Sigmoid colon (tissue), 6 donors: ENCODE measurements at regions not wholly inside any gene's neighbourhood (a gene's known extent, or its start where the extent isn't known, plus 50 kb on each side); places are given as distances from the start of the nearest gene placed in this dataset.

ENCODE experiments used
- DNase-seq: peaks from one replicate; pipeline ENCODE4 v3.0.0-alpha.2; 2019
- H3K27ac ChIP-seq, 4 donors: fragments of 200-600 bp; sonication (generic); one replicate each; pipeline ENCODE4 v1.5.1; 2016 to 2019; ENCODE audit warnings: mild to moderate bottlenecking in 1 of 4
- H3K27me3 ChIP-seq, 3 donors: fragments of 200-600 bp; sonication (generic); one replicate each; pipeline ENCODE4 v1.5.1; 2019; ENCODE audit warnings: mild to moderate bottlenecking in 1 of 3
- H3K36me3 ChIP-seq, 4 donors: fragments of 200-600 bp; sonication (generic); one replicate each; pipeline ENCODE4 v1.5.1; 2016 to 2019
- H3K4me1 ChIP-seq, 4 donors: fragments of 200-600 bp; sonication (generic); one replicate each; pipeline ENCODE4 v1.5.1; 2017 to 2019
- H3K4me3 ChIP-seq, 4 donors: fragments of 200-600 bp; sonication (generic); one replicate each; pipeline ENCODE4 v1.5.1; 2017 to 2019; ENCODE audit warnings: mild to moderate bottlenecking in 2 of 4, moderate library complexity in 1 of 4
- H3K9me3 ChIP-seq, 4 donors: fragments of 200-600 bp in 3 of 4; sonication (generic) in 3 of 4; one replicate each; pipeline versions ENCODE4 v1.5.1 to v1.6.1; 2013 to 2019
- CTCF ChIP-seq, 4 experiments: fragments of 450-650 bp in 3 of 4; fragments of 200-600 bp in 1 of 4; IDR thresholded peaks; one replicate each; pipeline ENCODE4 v1.5.1; 2016 to 2019; ENCODE audit warnings: antibody characterized with exemption in 4 of 4, mild to moderate bottlenecking in 3 of 4, moderate library complexity in 2 of 4
- EP300 ChIP-seq, 4 donors: sonication (generic); formaldehyde crosslinking; IDR thresholded peaks; one replicate each; pipeline ENCODE4 v1.6.1; 2017; ENCODE audit warnings: antibody characterized with exemption in 4 of 4
- POLR2A ChIP-seq, 2 donors: fragments of 450-650 bp; IDR thresholded peaks; one replicate each; pipeline ENCODE4 v1.6.1; 2016; ENCODE audit warnings: antibody characterized with exemption in 2 of 2, mild to moderate bottlenecking in 2 of 2, moderate library complexity in 2 of 2
- POLR2AphosphoS5 ChIP-seq, 4 donors: sonication (generic); formaldehyde crosslinking; IDR thresholded peaks; one replicate each; pipeline ENCODE4 v1.6.1; 2017; ENCODE audit warnings: antibody characterized with exemption in 4 of 4
- WGBS, 2 donors: extraction: QIAGEN DNeasy Blood & Tissue Kit; methylation state at CpG; one replicate each; pipeline ENCODE4 v1.1.7; 2013; 5-methylcytosine and 5-hydroxymethylcytosine counted together
- intact Hi-C: fragments of 100-400 bp; cut with DNase I; formaldehyde crosslinking; loops from one replicate; pipeline ENCODE4 v1.15.1; 2023
- small RNA-seq, 3 donors: library from RNA; depleted of rRNA; stranded (forward); fragments of <200 nt; gene quantifications; one replicate each; pipeline ENCODE3, GENCODE V24; 2016
- donor health status: healthy with polysubstance abuse.
- donor health status: healthy.

DNA sequence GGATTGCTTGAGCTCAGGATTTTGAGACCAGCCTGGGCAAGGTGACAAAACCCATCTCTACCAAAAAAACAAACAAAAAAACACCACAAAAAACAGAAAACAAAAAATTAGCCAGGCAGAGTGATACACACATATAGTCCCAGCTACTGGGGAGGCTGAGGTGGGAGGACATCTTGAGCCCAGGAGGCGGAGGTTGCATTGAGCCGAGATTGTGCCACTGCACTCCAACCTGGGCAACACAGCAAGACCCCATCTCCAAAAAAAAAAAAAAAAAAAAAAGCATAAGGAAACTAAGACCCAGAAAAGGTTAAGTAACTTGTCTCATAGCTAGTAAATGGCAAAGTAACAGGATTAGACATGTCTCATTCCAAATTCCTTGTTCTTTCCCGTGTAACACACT lies 56.3 kb upstream of the PSMA6 start:
- Histone ChIP-seq H3K9me3 (no peaks in the 10 kb centered on the region), H3K4me3 (no peak overlapping the region), H3K4me1 (no peaks in the 10 kb centered on the region), H3K36me3 (no peaks in the 10 kb centered on the region), H3K27me3 (no peaks in the 10 kb centered on the region), H3K27ac (no peak overlapping the region)
- TF ChIP-seq CTCF (IDR thresholded peaks at IDR 0.05) (no peak), POLR2A (IDR thresholded peaks at IDR 0.05) (no peak), EP300 (IDR thresholded peaks at IDR 0.05) (no peak), POLR2AphosphoS5 (IDR thresholded peaks at IDR 0.05) (no peak)
- DNase-seq: no peak
- WGBS, 2 donors: 95 to 98% methylated on average over 3 of the region's 3 CpGs
- intact Hi-C loops: no loop called here

DNA sequence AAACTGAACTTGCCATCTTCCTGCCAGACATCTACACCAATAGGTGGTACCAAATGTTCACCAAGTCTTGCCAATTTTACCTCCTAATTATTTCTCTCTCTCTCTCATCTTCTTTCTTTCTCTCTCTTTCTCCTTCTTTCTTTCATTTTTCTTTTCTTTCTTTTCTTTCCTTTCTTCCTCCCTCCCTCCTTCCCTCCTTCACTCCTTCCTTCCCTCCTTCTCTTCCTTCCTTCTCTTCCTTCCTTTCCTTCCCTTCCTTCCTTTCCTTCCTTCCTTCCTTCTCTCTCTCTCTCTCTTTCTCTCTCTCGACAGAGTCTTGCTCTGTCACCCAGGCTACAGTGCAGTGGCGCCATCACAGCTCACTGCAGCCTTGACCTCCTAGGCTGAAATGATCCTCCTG lies 55.4 kb upstream of the PSMA6 start:
- intact Hi-C loops: no loop called here
- no peak overlapping the region for H3K27ac ChIP-seq
- no peak overlapping the region for H3K4me3 ChIP-seq
- TF ChIP-seq POLR2AphosphoS5 (IDR thresholded peaks at IDR 0.05) (no peak), POLR2A (IDR thresholded peaks at IDR 0.05) (no peak), CTCF (IDR thresholded peaks at IDR 0.05) (no peak), EP300 (IDR thresholded peaks at IDR 0.05) (no peak)
- no peaks in the 10 kb centered on the region for H3K9me3 ChIP-seq
- 90 to 94% methylated on average over 2 of the region's 2 CpGs for WGBS, 2 donors
- H3K4me1 ChIP-seq: no peaks in the 10 kb centered on the region
- H3K27me3 ChIP-seq: no peaks in the 10 kb centered on the region
- no peak for DNase-seq
- no peaks in the 10 kb centered on the region for H3K36me3 ChIP-seq

GRCh38 chr14:35240231-35240630 lies 52.0 kb upstream of the PSMA6 start:
- Histone ChIP-seq H3K4me3 (no peak overlapping the region), H3K4me1 (peaks cover 0 to 9% (median 7%) of the 10 kb centered on the region in 4 donors), H3K27me3 (no peaks in the 10 kb centered on the region), H3K27ac (no peak overlapping the region), H3K36me3 (no peaks in the 10 kb centered on the region), H3K9me3 (no peaks in the 10 kb centered on the region)
- 67 to 68% methylated on average over 2 of the region's 2 CpGs for WGBS, 2 donors
- DNase-seq: no peak
- intact Hi-C loops: no loop called here
- TF ChIP-seq POLR2A (IDR thresholded peaks at IDR 0.05) (no peak), EP300 (IDR thresholded peaks at IDR 0.05) (no peak), POLR2AphosphoS5 (IDR thresholded peaks at IDR 0.05) (no peak), CTCF (IDR thresholded peaks at IDR 0.05) (no peak)

Small RNA genes in the stretch of these regions (small RNA-seq; reads per million reads assigned to genes)
- 0 reads per million in 3 donors for gene MRPL57P8
